Urinary bladder (tissue), 3 donors: ENCODE measurements at regions not wholly inside any gene's neighbourhood (a gene's known extent, or its start where the extent isn't known, plus 50 kb on each side); places are given as distances from the start of the nearest gene placed in this dataset.

ENCODE experiments used
- DNase-seq: peaks from one replicate; pipeline ENCODE4 v3.0.0-alpha.2; 2015; ENCODE audit errors: extremely low spot score
- H3K27ac ChIP-seq: one replicate; pipeline ENCODE4 v1.5.1; 2013; ENCODE audit warnings: low read depth, mild to moderate bottlenecking, moderate library complexity
- H3K36me3 ChIP-seq: one replicate; pipeline ENCODE4 v1.6.1; 2013; ENCODE audit warnings: mild to moderate bottlenecking, moderate library complexity; ENCODE audit not compliant: insufficient read depth
- H3K4me1 ChIP-seq: one replicate; pipeline ENCODE4 v1.6.1; 2013; ENCODE audit warnings: mild to moderate bottlenecking, moderate library complexity; ENCODE audit not compliant: insufficient read depth
- H3K4me3 ChIP-seq: one replicate; pipeline ENCODE4 v1.5.1; 2013; ENCODE audit warnings: low read depth, low read length
- whole genome bisulfite sequencing: extraction: QIAGEN DNeasy Blood & Tissue Kit; methylation state at CpG from one replicate; pipeline ENCODE4 v1.1.7; 2013; 5-methylcytosine and 5-hydroxymethylcytosine counted together
- donor health status: healthy with polysubstance abuse.
- donor health status: healthy.

DNA sequence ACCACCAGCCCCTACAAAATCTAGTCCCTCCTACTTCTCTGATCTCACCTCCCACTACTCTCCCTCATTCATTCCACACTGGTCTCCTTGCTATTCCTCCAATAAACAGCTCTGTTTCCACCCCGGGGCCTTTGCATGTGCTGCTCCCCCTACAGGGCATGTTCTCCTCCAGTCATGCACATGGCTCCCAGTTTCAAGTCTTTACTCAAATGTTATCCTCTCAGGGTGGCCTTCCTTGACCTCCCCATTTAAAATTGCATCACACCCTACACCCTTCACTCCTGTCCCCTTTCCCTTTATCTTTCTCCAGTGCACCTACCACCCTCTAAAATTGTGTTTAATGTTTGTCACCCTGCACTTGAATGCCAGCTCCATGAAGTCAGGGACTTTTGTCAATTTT lies 174.5 kb downstream of the MRPL14 start:
- 92% methylated on average over 1 of the region's 1 CpG for WGBS
- no peaks in the 10 kb centered on the region for H3K4me1 ChIP-seq
- H3K27ac ChIP-seq, result no peak overlapping the region

GRCh38 chr6:43951756-43952675 lies 175.2 kb downstream of the MRPL14 start:
- Histone ChIP-seq H3K36me3 (no peaks in the 10 kb centered on the region), H3K4me1 (no peaks in the 10 kb centered on the region), H3K27ac (no peak overlapping the region), H3K4me3 (no peak overlapping the region)
- WGBS, result 88% methylated on average over 8 of the region's 8 CpGs
- no peak for DNase-seq

More for the DNA sequence above, 174.5 kb downstream of the MRPL14 start:
- DNase-seq, result no peak
- no peaks in the 10 kb centered on the region for H3K36me3 ChIP-seq
- no peak overlapping the region for H3K4me3 ChIP-seq

GRCh38 chr6:43951063-43951755 lies 176.0 kb downstream of the MRPL14 start:
- Histone ChIP-seq H3K36me3 (no peaks in the 10 kb centered on the region), H3K27ac (no peak overlapping the region), H3K4me3 (no peak overlapping the region), H3K4me1 (no peaks in the 10 kb centered on the region)
- 71% methylated on average over 5 of the region's 5 CpGs for whole genome bisulfite sequencing
- no peak for DNase-seq

- H3K27ac ChIP-seq, result no peak overlapping the region
- H3K4me1 ChIP-seq, result no peaks in the 10 kb centered on the region
- no peaks in the 10 kb centered on the region for H3K36me3 ChIP-seq
- no peak for DNase-seq
- no peak overlapping the region for H3K4me3 ChIP-seq
- 95% methylated on average over 3 of the region's 3 CpGs for WGBS
Observed at GRCh38 chr6:43950731-43951062, 176.6 kb downstream of the MRPL14 start.

DNA sequence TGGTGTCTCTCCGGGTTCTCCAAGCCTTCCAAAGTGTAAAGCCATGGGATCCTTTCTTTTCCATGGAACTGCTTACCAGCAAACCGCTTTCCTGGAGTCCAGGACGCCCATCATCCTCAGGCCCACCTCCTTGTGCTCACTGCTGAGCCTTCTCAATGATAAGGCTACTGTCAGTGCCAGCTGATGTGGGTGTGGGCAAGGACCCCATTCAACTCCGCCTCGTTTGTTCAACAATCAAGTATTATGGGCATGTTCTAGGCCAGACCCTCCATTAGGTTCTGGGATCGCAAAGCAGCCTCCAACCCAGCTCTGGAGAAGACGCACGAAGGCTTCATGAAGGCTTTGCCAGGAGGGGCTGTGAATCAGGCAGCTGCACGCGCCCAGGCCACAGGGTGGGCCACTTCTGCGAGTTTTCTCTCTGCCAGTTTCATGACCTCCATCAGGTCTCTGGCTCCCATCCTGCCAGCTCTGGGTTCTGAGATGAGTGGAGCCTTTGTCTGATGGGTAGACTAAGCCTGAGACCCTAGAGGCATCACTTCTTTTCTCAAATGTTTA lies 177.1 kb downstream of the MRPL14 start:
- DNase-seq, result no peak
- no peaks in the 10 kb centered on the region for H3K4me1 ChIP-seq
- WGBS, result 96% methylated on average over 11 of the region's 11 CpGs
- H3K36me3 ChIP-seq, result no peaks in the 10 kb centered on the region
- H3K4me3 ChIP-seq, result no peak overlapping the region
- no peak overlapping the region for H3K27ac ChIP-seq

GRCh38 chr6:43949551-43949991 lies 177.7 kb downstream of the MRPL14 start:
- no peak overlapping the region for H3K27ac ChIP-seq
- no peak for DNase-seq
- no peak overlapping the region for H3K4me3 ChIP-seq
- no peaks in the 10 kb centered on the region for H3K4me1 ChIP-seq
- WGBS, result 91% methylated on average over 2 of the region's 2 CpGs
- H3K36me3 ChIP-seq, result no peaks in the 10 kb centered on the region

- 92% methylated on average over 5 of the region's 5 CpGs for WGBS
- no peak for DNase-seq
- Histone ChIP-seq H3K27ac (no peak overlapping the region), H3K36me3 (no peaks in the 10 kb centered on the region), H3K4me1 (no peaks in the 10 kb centered on the region), H3K4me3 (no peak overlapping the region)
Observed at GRCh38 chr6:43948527-43949485, 178.4 kb downstream of the MRPL14 start.

DNA sequence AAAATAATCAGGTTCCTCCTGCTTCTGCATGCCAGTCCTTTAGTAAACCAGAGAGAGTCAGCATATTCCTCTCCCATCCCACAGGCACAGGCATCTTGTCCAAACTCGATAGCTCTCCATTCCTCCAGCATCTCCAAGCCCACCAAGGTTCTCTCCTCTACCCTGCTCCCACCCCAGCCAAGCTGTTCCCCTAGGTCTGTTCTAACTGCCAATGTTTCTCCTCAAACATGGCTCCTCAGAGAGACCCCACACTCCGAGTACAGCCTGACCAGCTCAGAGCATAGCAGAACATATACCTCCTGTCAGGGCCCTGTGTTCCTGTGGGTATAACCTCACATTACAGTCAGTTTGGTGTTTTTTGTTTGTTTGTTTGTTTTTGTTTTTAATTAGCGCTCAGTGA lies 177.8 kb downstream of the VEGFA start:
- Histone ChIP-seq H3K4me1 (no peaks in the 10 kb centered on the region), H3K4me3 (no peak overlapping the region), H3K36me3 (no peaks in the 10 kb centered on the region), H3K27ac (no peak overlapping the region)
- no peak for DNase-seq
- 94% methylated on average over 3 of the region's 3 CpGs for WGBS

GRCh38 chr6:43946641-43947363 lies 176.8 kb downstream of the VEGFA start:
- DNase-seq, result no peak
- 89% methylated on average over 4 of the region's 4 CpGs for WGBS

GRCh38 chr6:43945768-43946080 lies 175.7 kb downstream of the VEGFA start:
- no peak overlapping the region for H3K27ac ChIP-seq
- no peak for DNase-seq
- H3K4me1 ChIP-seq, result no peaks in the 10 kb centered on the region
- WGBS, result 91% methylated on average over 2 of the region's 2 CpGs
- no peak overlapping the region for H3K4me3 ChIP-seq
- H3K36me3 ChIP-seq, result no peaks in the 10 kb centered on the region

More at GRCh38 chr6:43946641-43947363, 176.8 kb downstream of the VEGFA start:
- no peaks in the 10 kb centered on the region for H3K36me3 ChIP-seq
- no peaks in the 10 kb centered on the region for H3K4me1 ChIP-seq
- H3K27ac ChIP-seq, result no peak overlapping the region
- no peak overlapping the region for H3K4me3 ChIP-seq

DNA sequence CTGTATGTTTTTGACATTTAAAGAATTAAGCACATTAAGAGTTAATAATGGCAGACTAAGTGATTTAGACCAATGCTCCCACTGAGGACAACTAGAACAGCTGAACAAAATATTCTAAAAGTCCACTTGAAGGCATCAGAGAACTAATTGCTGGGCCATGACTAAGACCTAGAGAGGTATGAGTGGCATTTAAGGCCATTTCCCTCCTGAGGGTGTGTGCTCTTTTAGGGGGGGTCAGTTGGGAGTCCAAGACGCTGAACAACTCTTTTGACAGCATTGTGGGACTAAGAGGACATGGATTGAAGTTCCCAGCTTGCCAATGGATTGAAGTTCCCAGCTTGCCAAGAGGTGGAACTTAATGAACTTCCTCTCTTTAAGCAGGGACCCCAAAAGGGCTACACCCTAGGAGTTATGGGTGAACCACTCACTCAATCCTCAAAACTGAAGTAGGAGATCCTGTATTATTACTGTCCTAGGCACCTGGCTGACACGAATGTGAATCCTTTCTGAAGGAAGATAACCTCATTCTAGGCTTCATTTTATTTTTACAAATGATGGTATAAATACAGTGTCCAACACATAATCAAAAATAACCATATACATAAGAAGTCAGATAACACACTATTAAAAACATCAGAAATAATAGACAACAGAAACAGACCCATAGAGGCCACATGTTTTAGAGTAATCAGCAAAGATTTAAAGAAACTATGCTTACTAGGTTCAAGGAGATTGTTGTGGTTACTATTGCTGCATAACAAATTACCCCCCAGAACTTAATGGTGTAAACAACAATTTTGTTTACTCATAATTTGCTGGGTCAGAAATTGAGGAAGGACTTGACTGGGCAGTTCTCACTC lies 175.1 kb downstream of the VEGFA start:
- DNase-seq, result no peak
- 87% methylated on average over 2 of the region's 2 CpGs for WGBS
- H3K36me3 ChIP-seq, result no peaks in the 10 kb centered on the region
- H3K4me3 ChIP-seq, result no peak overlapping the region
- H3K4me1 ChIP-seq, result no peaks in the 10 kb centered on the region
- no peak overlapping the region for H3K27ac ChIP-seq

- 87% methylated on average over 6 of the region's 6 CpGs for WGBS
- no peak overlapping the region for H3K4me3 ChIP-seq
- no peaks in the 10 kb centered on the region for H3K4me1 ChIP-seq
- H3K36me3 ChIP-seq, result no peaks in the 10 kb centered on the region
- H3K27ac ChIP-seq, result no peak overlapping the region
- DNase-seq, result no peak
Observed at GRCh38 chr6:43943781-43944250, 173.8 kb downstream of the VEGFA start.
